KMS-11 (cell line): ENCODE measurements at regions not wholly inside any gene's neighbourhood (a gene's known extent, or its start where the extent isn't known, plus 50 kb on each side); places are given as distances from the start of the nearest gene placed in this dataset.
A peak's percentile ranks its signal among the peaks of the same experiment; 100 is the strongest.

Experiments used
- H2AFZ ChIP-seq: fragments of 200-600 bp; sonication (generic); 2 replicates; pipeline ENCODE4 v1.6.1; 2016; ENCODE audit warnings: antibody characterized with exemption, mixed run types, low read depth
- H3K27ac ChIP-seq: fragments of 200-600 bp; sonication (generic); 2 replicates; pipeline ENCODE4 v1.6.1; 2016; ENCODE audit warnings: mild to moderate bottlenecking, mixed run types
- H3K27me3 ChIP-seq: fragments of 200-600 bp; sonication (generic); 2 replicates; pipeline ENCODE4 v1.6.1; 2017; ENCODE audit warnings: mild to moderate bottlenecking, low read depth, mixed run types, moderate library complexity; ENCODE audit not compliant: insufficient read depth
- H3K36me3 ChIP-seq: fragments of 200-600 bp; sonication (generic); 2 replicates; pipeline ENCODE4 v1.6.1; 2017; ENCODE audit warnings: mild to moderate bottlenecking, mixed run types; ENCODE audit not compliant: insufficient read depth
- H3K4me1 ChIP-seq: fragments of 200-600 bp; sonication (generic); 2 replicates; pipeline ENCODE4 v1.6.1; 2016; ENCODE audit warnings: mild to moderate bottlenecking, low read depth, mixed run types; ENCODE audit not compliant: poor library complexity, severe bottlenecking
- H3K4me2 ChIP-seq: fragments of 200-600 bp; sonication (generic); 2 replicates; pipeline ENCODE4 v1.7.0; 2016; ENCODE audit warnings: mild to moderate bottlenecking, mixed run types
- H3K4me3 ChIP-seq: fragments of 200-600 bp; sonication (generic); IDR thresholded peaks from 2 replicates; pipeline ENCODE4 v1.6.1; 2017; ENCODE audit warnings: low read depth, low read length, mixed read lengths; ENCODE audit not compliant: insufficient read depth
- H3K79me2 ChIP-seq: fragments of 200-600 bp; sonication (generic); 2 replicates; pipeline ENCODE4 v1.6.1; 2016; ENCODE audit warnings: low read depth, mixed run types; ENCODE audit not compliant: insufficient read depth
- H3K9ac ChIP-seq: fragments of 200-600 bp; sonication (generic); 2 replicates; pipeline ENCODE4 v1.6.1; 2016; ENCODE audit warnings: mild to moderate bottlenecking, mixed run types
- H4K20me1 ChIP-seq: fragments of 200-600 bp; sonication (generic); 2 replicates; pipeline ENCODE4 v1.6.1; 2016; ENCODE audit warnings: mild to moderate bottlenecking, mixed run types; ENCODE audit not compliant: insufficient read depth
- CTCF ChIP-seq: fragments of 200-600 bp; sonication (generic); conservative IDR thresholded peaks from 2 replicates; pipeline ENCODE4 v1.6.1; 2017; ENCODE audit warnings: low read depth, mild to moderate bottlenecking, antibody characterized with exemption, low read length, moderate library complexity, mixed read lengths

DNA sequence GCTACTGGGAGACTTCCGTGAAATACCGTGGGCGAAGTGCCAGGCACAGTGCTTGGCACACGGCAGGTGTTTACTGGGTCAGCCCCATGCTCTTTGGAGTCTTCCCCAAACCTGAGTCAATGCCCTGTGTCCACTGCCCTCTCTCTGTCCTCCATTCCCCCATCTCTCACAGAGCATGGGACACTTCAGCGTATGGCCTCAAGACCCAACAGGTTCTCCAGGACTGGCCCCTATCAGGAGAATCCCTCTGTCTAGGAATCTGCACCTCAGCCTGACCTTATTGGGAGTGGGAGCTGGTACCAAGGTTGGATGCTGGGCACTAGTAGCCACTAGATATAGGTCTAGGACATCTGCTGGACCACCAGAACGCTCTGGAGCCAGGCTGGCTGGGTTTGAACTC, 67.2 kb upstream of the LMO1 start:
- Histone ChIP-seq H3K79me2 (no peaks in the 10 kb centered on the region), H3K9ac (no peak overlapping the region), H4K20me1 (no peaks in the 10 kb centered on the region), H3K27ac (no peak overlapping the region), H3K4me3 (no peak overlapping the region), H3K4me1 (peaks cover 19% of the 10 kb centered on the region), H2AFZ (no peak overlapping the region), H3K27me3 (no peaks in the 10 kb centered on the region), H3K36me3 (no peaks in the 10 kb centered on the region), H3K4me2 (no peak overlapping the region)
- TF ChIP-seq CTCF = no peak

DNA sequence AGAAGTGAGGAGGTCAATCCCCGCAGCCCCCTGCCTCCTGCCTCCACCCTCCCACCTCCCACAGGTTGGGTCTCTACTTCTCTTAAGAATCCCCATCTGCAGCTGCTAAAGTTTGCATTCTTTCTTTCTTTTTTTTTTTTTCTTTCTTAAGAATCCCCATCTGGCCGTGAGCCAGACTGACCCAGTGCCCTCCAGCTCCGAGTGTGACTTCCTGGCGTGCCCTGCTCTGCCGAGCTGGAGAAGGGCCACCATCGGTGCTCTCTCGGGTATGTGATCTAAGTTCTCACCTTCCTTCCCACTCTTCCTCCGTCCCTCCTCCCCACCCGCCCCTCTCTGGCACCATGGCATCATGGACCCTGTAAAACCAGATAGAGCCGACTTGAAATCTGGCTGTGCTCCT, 66.7 kb upstream of the LMO1 start:
- no peak overlapping the region for H3K9ac ChIP-seq
- peaks cover 19% of the 10 kb centered on the region for H3K4me1 ChIP-seq
- no peaks in the 10 kb centered on the region for H3K27me3 ChIP-seq
- H3K4me2 ChIP-seq = no peak overlapping the region
- H3K36me3 ChIP-seq = no peaks in the 10 kb centered on the region
- H3K79me2 ChIP-seq = no peaks in the 10 kb centered on the region
- no peak overlapping the region for H2AFZ ChIP-seq
- no peak for TF ChIP-seq CTCF
- H3K27ac ChIP-seq = no peak overlapping the region
- no peaks in the 10 kb centered on the region for H4K20me1 ChIP-seq
- H3K4me3 ChIP-seq = no peak overlapping the region

DNA sequence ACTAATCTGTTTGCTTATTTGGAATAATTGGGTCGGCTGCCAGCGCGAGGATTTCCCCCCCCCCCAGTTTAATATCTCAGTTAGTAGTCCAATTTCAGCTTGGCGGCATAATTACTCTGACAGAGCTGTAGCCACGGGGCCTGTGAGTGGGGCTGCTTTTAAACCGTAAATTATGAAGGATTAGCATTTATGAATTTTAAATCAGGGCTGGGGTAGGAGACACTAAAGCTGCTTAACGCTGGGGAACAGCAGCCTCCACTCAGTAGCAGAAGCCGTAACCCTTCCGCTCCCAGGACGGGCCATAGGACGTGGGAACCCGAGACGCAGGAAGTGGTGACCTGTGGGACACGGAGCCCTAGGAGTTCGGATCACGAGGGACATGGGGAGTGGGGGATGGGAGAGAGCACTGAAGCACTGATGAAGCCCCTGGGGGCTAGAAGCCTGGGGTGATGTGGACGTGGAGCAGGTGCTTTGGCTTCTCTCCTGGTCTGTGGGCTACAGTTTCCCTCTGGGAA, 66.2 kb upstream of the LMO1 start:
- no peaks in the 10 kb centered on the region for H3K36me3 ChIP-seq
- H4K20me1 ChIP-seq = no peaks in the 10 kb centered on the region
- no peak overlapping the region for H3K27ac ChIP-seq
- TF ChIP-seq CTCF = no peak
- no peak overlapping the region for H2AFZ ChIP-seq
- H3K9ac ChIP-seq = no peak overlapping the region
- H3K4me3 ChIP-seq = no peak overlapping the region
- peaks cover 19% of the 10 kb centered on the region for H3K4me1 ChIP-seq
- no peaks in the 10 kb centered on the region for H3K27me3 ChIP-seq
- H3K79me2 ChIP-seq = no peaks in the 10 kb centered on the region
- H3K4me2 ChIP-seq = no peak overlapping the region

GRCh38 chr11:8329336-8329735, 65.7 kb upstream of the LMO1 start:
- H3K36me3 ChIP-seq = no peaks in the 10 kb centered on the region
- no peak overlapping the region for H3K9ac ChIP-seq
- no peaks in the 10 kb centered on the region for H3K27me3 ChIP-seq
- H3K4me2 ChIP-seq = peak overlapping the region; percentile 55
- no peaks in the 10 kb centered on the region for H4K20me1 ChIP-seq
- no peak overlapping the region for H3K27ac ChIP-seq
- H2AFZ ChIP-seq = peak overlapping the region; percentile 60
- H3K79me2 ChIP-seq = no peaks in the 10 kb centered on the region
- H3K4me1 ChIP-seq = peaks cover 19% of the 10 kb centered on the region
- TF ChIP-seq CTCF = no peak
- H3K4me3 ChIP-seq = no peak overlapping the region

DNA sequence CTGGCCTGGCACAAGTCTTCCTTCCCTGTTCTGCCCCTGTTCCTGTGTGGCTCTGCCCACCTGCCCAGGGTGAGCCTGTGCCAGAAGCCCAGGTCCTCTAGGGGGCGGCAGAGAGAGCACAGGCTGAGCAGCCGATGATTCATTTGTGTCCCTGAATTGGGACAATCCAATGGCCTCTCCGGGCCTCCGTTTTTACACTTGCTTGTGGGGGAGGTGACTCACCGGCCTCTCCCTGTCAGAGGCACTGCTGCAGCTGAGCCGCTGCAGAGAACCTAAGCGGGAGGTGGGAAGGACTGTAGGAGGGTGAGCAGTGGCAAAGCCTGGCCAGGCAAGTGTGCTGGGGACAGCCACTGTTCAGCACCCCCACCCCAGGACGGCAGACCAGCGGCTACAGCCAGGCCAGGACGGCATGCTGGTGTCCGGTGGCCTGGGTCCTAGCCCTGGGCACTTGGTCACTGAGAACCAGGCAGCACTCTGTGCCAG, 65.2 kb upstream of the LMO1 start:
- Histone ChIP-seq H3K9ac (no peak overlapping the region), H2AFZ (peak overlapping the region; percentile 60), H3K4me2 (peak overlapping the region; percentile 55)

More for the DNA sequence above, 65.2 kb upstream of the LMO1 start:
- Histone ChIP-seq H3K27ac (no peak overlapping the region), H3K27me3 (no peaks in the 10 kb centered on the region), H4K20me1 (no peaks in the 10 kb centered on the region), H3K4me3 (no peak overlapping the region), H3K36me3 (no peaks in the 10 kb centered on the region), H3K4me1 (peaks cover 19% of the 10 kb centered on the region), H3K79me2 (no peaks in the 10 kb centered on the region)
- peak; percentile 90 for TF ChIP-seq CTCF
